ENCODE measurements at regions not wholly inside any gene's neighbourhood (a gene's known extent, or its start where the extent isn't known, plus 50 kb on each side); places are given as distances from the start of the nearest gene placed in this dataset.

DNA sequence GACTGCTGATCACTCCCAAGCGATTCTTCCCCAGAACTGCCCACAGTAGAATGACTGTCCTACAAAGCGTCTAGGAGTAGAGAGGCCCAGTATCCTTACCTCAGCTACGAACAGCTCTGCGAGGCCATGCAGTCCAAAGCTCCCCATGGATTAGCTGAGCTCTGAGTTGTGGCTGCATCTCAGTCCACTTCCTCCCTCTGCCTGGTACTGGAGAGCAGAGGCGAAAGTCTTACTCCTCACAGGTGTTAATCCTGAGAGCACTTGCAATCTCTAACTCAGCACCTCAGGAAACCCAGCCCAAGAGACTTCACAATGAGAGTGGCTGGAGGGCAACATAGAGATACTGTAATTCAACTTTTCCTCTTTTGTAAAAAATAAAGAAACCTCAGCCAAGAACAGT lies 493.1 kb downstream of the BCAT1 start:
- Histone ChIP-seq H3K27ac (no peak overlapping the region), H3K4me1 (no peaks in the 10 kb centered on the region), H3K9me3 (no peaks in the 10 kb centered on the region), H3K4me3 (no peak overlapping the region), H3K4me2 (no peak overlapping the region)
- ChIA-PET POLR2A (no interaction called here), CTCF (interaction anchor here (0.8 kb wide), 1 partner anchor 56 kb away, joined by 4 read pairs; no protein-coding TSS in a partner anchor)
- 8% methylated on average over 5 of the region's 5 CpGs for WGBS (ENCODE audit: missing lambda C conversion rate)
- ATAC-seq (no peak), FAIRE-seq (no peak), DNase-seq (ENCODE audit: low read depth in 1 of 2, low spot score in 1 of 2) (no peak)
- TF ChIP-seq FOSB (CRISPR knock-in tag; IDR thresholded peaks at IDR 0.05) (no peak), ESRRA (IDR thresholded peaks at IDR 0.05; ENCODE audit: borderline replicate concordance, low read length) (no peak), POLR2A (IDR thresholded peaks at IDR 0.05; ENCODE audit: low read length) (no peak), CBX8 (IDR thresholded peaks at IDR 0.05) (no peak), CBX2 (IDR thresholded peaks at IDR 0.05; ENCODE audit: borderline replicate concordance, low read depth) (no peak), MYC (IDR thresholded peaks at IDR 0.05; ENCODE audit: borderline replicate concordance, low read length) (no peak), HOXA7 (CRISPR knock-in tag; IDR thresholded peaks at IDR 0.05) (no peak), CHD2 (IDR thresholded peaks at IDR 0.05; ENCODE audit: low read length, partially characterized antibody) (no peak), PHF8 (IDR thresholded peaks at IDR 0.05; ENCODE audit: borderline replicate concordance, low read depth) (no peak), ZNF302 (CRISPR knock-in tag; IDR thresholded peaks at IDR 0.05) (no peak), FOSL2 (IDR thresholded peaks at IDR 0.05) (no peak), FOSL2 (CRISPR knock-in tag; IDR thresholded peaks at IDR 0.05) (no peak), SREBF2 (IDR thresholded peaks at IDR 0.05) (no peak), EHMT2 (IDR thresholded peaks at IDR 0.05; ENCODE audit: low read depth) (no peak), GATA3 (IDR thresholded peaks at IDR 0.05; ENCODE audit: borderline replicate concordance) (no peak)
- TF ChIP-seq, protein P1, sequence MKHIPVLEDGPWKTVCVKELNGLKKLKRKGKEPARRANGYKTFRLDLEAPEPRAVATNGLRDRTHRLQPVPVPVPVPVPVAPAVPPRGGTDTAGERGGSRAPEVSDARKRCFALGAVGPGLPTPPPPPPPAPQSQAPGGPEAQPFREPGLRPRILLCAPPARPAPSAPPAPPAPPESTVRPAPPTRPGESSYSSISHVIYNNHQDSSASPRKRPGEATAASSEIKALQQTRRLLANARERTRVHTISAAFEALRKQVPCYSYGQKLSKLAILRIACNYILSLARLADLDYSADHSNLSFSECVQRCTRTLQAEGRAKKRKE (CRISPR knock-in tag; IDR thresholded peaks at IDR 0.05; ENCODE audit: low read depth): no peak
- TF ChIP-seq, protein P2, sequence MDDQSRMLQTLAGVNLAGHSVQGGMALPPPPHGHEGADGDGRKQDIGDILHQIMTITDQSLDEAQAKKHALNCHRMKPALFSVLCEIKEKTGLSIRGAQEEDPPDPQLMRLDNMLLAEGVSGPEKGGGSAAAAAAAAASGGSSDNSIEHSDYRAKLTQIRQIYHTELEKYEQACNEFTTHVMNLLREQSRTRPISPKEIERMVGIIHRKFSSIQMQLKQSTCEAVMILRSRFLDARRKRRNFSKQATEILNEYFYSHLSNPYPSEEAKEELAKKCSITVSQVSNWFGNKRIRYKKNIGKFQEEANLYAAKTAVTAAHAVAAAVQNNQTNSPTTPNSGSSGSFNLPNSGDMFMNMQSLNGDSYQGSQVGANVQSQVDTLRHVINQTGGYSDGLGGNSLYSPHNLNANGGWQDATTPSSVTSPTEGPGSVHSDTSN (IDR thresholded peaks at IDR 0.05): no peak
- TF ChIP-seq, protein P3, sequence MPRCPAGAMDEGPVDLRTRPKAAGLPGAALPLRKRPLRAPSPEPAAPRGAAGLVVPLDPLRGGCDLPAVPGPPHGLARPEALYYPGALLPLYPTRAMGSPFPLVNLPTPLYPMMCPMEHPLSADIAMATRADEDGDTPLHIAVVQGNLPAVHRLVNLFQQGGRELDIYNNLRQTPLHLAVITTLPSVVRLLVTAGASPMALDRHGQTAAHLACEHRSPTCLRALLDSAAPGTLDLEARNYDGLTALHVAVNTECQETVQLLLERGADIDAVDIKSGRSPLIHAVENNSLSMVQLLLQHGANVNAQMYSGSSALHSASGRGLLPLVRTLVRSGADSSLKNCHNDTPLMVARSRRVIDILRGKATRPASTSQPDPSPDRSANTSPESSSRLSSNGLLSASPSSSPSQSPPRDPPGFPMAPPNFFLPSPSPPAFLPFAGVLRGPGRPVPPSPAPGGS (IDR thresholded peaks at IDR 0.05): no peak

DNA sequence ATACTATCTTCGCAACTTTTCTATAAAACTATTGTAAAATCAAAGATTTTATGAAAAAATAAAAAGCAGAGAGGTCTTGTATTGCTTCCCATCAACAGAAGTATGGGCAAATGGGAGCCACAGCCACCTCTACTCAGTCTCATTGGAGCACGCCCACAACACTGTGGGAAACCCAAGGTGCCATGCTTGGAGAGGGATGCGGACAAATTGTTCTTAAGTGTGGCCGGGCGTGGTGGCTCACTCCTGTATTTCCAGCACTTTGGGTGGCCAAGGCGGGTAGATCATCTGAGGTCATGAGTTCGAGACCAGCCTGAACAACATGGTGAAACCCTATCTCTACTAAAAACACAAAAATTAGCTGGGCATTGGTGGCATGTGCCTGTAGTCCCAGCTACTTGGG lies 498.2 kb upstream of the SOX5 start:
- TF ChIP-seq TFCP2L1 (CRISPR knock-in tag; IDR thresholded peaks at IDR 0.05): no peak
- TF ChIP-seq CHD2 (IDR thresholded peaks at IDR 0.05; ENCODE audit: low read length, partially characterized antibody): no peak
- TF ChIP-seq JUN (IDR thresholded peaks at IDR 0.05): no peak
- TF ChIP-seq EP300 (IDR thresholded peaks at IDR 0.05): no peak
- TF ChIP-seq, protein P3 (IDR thresholded peaks at IDR 0.05): no peak
- TF ChIP-seq, protein P1 (CRISPR knock-in tag; IDR thresholded peaks at IDR 0.05; ENCODE audit: low read depth): no peak
- TF ChIP-seq RCOR1 (IDR thresholded peaks at IDR 0.05; ENCODE audit: low read depth, low read length): no peak
- TF ChIP-seq, protein P4, sequence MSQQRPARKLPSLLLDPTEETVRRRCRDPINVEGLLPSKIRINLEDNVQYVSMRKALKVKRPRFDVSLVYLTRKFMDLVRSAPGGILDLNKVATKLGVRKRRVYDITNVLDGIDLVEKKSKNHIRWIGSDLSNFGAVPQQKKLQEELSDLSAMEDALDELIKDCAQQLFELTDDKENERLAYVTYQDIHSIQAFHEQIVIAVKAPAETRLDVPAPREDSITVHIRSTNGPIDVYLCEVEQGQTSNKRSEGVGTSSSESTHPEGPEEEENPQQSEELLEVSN (IDR thresholded peaks at IDR 0.05; ENCODE audit: borderline replicate concordance, low read depth): no peak
- no peak for TF ChIP-seq MYC (IDR thresholded peaks at IDR 0.05; ENCODE audit: borderline replicate concordance, low read length)
- no peak for TF ChIP-seq JUNB (IDR thresholded peaks at IDR 0.05)
- TF ChIP-seq, protein P5, sequence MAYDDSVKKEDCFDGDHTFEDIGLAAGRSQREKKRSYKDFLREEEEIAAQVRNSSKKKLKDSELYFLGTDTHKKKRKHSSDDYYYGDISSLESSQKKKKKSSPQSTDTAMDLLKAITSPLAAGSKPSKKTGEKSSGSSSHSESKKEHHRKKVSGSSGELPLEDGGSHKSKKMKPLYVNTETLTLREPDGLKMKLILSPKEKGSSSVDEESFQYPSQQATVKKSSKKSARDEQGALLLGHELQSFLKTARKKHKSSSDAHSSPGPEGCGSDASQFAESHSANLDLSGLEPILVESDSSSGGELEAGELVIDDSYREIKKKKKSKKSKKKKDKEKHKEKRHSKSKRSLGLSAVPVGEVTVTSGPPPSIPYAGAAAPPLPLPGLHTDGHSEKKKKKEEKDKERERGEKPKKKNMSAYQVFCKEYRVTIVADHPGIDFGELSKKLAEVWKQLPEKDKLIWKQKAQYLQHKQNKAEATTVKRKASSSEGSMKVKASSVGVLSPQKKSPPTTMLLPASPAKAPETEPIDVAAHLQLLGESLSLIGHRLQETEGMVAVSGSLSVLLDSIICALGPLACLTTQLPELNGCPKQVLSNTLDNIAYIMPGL (CRISPR knock-in tag; IDR thresholded peaks at IDR 0.05; ENCODE audit: borderline replicate concordance): no peak
- TF ChIP-seq RARB (CRISPR knock-in tag; IDR thresholded peaks at IDR 0.05): no peak
- TF ChIP-seq MAZ (IDR thresholded peaks at IDR 0.05; ENCODE audit: borderline replicate concordance, low read depth, low read length): no peak
- ATAC-seq: no peak
- H3K9me3 ChIP-seq: no peaks in the 10 kb centered on the region
- POLR2A ChIA-PET: no interaction called here
- FAIRE-seq: no peak
- H3K4me3 ChIP-seq: no peak overlapping the region
- CTCF ChIA-PET: no interaction called here
- H3K4me2 ChIP-seq: no peak overlapping the region
- 15% methylated on average over 7 of the region's 7 CpGs for WGBS (ENCODE audit: missing lambda C conversion rate)
- H3K27ac ChIP-seq: no peak overlapping the region
- H3K4me1 ChIP-seq: no peaks in the 10 kb centered on the region
- no peak for DNase-seq (ENCODE audit: low read depth in 1 of 2, low spot score in 1 of 2)
